Natural killer cell (primary cell): ENCODE measurements at regions not wholly inside any gene's neighbourhood (a gene's known extent, or its start where the extent isn't known, plus 50 kb on each side); places are given as distances from the start of the nearest gene placed in this dataset.

Experiments used
- ATAC-seq, 3 donors: fragments of 150-1000 bp in 2 of 3; fragments of 200-7000 bp in 1 of 3; cut with Tn5 transposase; 1 replicate in 1 of 3; 2 replicates in 2 of 3; pipeline ENCODE4 v1.10.0; 2021; ENCODE audit warnings: mild to moderate bottlenecking in 2 of 3, moderate library complexity in 2 of 3
- DNase-seq, 2 donors: peaks; one replicate each; pipeline versions ENCODE4 v3.0.0 to v3.0.0-alpha.2; 2013 to 2021; ENCODE audit warnings: mixed read lengths in 1 of 2
- H3K27ac ChIP-seq: one replicate; pipeline ENCODE4 v1.5.1; 2013; ENCODE audit warnings: mild to moderate bottlenecking, low read length
- H3K27me3 ChIP-seq: one replicate; pipeline ENCODE4 v1.6.1; 2013; ENCODE audit warnings: low read length; ENCODE audit not compliant: control insufficient read depth, insufficient read depth
- H3K36me3 ChIP-seq: one replicate; pipeline ENCODE4 v1.6.1; 2013; ENCODE audit warnings: low read length; ENCODE audit not compliant: control insufficient read depth, insufficient read depth
- H3K4me1 ChIP-seq: one replicate; pipeline ENCODE4 v1.6.1; 2013; ENCODE audit warnings: low read length; ENCODE audit not compliant: control insufficient read depth, insufficient read depth
- H3K4me3 ChIP-seq: one replicate; pipeline ENCODE4 v1.5.1; 2013; ENCODE audit warnings: low read length
- H3K9me3 ChIP-seq: one replicate; pipeline ENCODE4 v1.6.1; 2013; ENCODE audit warnings: low read length; ENCODE audit not compliant: control insufficient read depth, insufficient read depth
- H3K27ac Mint-ChIP-seq, 2 donors: one replicate each; pipeline ENCODE4 v1.8.0; 2022; ENCODE audit warnings: mild to moderate bottlenecking in 2 of 2, mixed read lengths in 2 of 2, moderate library complexity in 1 of 2
- H3K27me3 Mint-ChIP-seq, 2 donors: one replicate each; pipeline ENCODE4 v1.8.0; 2022; ENCODE audit warnings: low read depth in 2 of 2, mixed read lengths in 2 of 2
- H3K36me3 Mint-ChIP-seq: one replicate; pipeline ENCODE4 v1.8.0; 2022; ENCODE audit warnings: mixed read lengths
- H3K4me1 Mint-ChIP-seq, 2 donors: one replicate each; pipeline ENCODE4 v1.8.0; 2022; ENCODE audit warnings: mixed read lengths in 2 of 2
- H3K4me3 Mint-ChIP-seq: one replicate; pipeline ENCODE4 v1.8.0; 2022; ENCODE audit warnings: mild to moderate bottlenecking, moderate library complexity, mixed read lengths
- H3K9me3 Mint-ChIP-seq, 2 donors: one replicate each; pipeline ENCODE4 v1.8.0; 2022; ENCODE audit warnings: mixed read lengths in 2 of 2
- CTCF ChIP-seq: fragments of 200-600 bp; IDR thresholded peaks from one replicate; pipeline ENCODE4 v1.8.0; 2022; ENCODE audit warnings: antibody characterized with exemption
- WGBS: methylation state at CpG from one replicate; pipeline ENCODE4 v1.1.7; 2013; ENCODE audit warnings: missing lambda C conversion rate; ENCODE audit not compliant: insufficient coverage; 5-methylcytosine and 5-hydroxymethylcytosine counted together
- intact Hi-C: fragments of 100-400 bp; cut with micrococcal nuclease; formaldehyde crosslinking; loops from one replicate; pipeline ENCODE4 v1.14.2; 2022

DNA sequence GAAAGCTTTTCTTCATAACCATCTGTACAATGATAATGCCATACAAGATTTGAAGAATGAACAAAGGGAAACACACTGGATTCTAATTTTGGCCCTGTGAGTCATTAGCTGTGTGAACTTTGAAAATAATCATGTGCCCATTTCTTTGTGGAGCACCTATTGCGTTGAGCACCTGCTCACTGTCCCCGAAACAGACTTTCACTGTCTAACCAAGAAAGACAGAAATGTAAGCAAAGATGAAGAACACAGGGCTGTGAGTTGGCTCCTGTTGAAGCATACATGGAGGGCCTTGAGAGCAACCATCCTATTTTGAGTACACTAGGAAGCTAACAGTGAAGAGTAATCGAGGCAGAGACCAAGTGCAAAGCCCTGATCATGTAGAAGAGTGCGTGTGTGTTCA lies 118.4 kb upstream of the SLC25A13 start:
- DNase-seq = no peak
- intact Hi-C loops = no loop called here
- TF ChIP-seq CTCF = no peak
- no peaks in the 10 kb centered on the region for H3K9me3 ChIP-seq
- H3K36me3 ChIP-seq = no peaks in the 10 kb centered on the region
- Mint-ChIP-seq H3K4me3 (no peak overlapping the region), H3K27me3 (peaks cover 9 to 12% of the 10 kb centered on the region in 2 donors), H3K9me3 (peaks cover 0 to 5% of the 10 kb centered on the region in 2 donors), H3K36me3 (no peaks in the 10 kb centered on the region), H3K4me1 (no peaks in the 10 kb centered on the region), H3K27ac (no peak overlapping the region)
- no peak overlapping the region for H3K27ac ChIP-seq
- H3K4me3 ChIP-seq = no peak overlapping the region
- no peaks in the 10 kb centered on the region for H3K27me3 ChIP-seq
- WGBS = 95% methylated on average over 4 of the region's 4 CpGs
- ATAC-seq = no peak
- no peaks in the 10 kb centered on the region for H3K4me1 ChIP-seq

DNA sequence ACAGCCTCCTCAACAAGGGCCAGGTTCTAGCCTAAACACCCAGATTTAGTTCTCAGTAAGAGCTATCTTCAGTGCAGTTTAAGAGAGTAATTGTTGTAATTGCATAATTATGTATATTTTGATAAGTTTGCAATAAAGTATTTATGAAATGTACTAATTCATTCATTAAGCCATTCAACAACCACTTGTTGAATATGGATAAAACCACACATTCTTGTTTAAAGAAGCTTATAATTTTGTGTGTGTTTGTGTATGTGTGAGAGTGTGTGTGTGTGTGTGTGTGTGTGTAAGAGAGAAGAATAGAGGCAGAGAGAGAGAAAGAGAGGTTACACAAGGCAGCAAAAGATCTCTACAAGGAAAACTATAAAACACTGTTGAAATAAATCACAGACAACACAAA lies 115.0 kb upstream of the SLC25A13 start:
- TF ChIP-seq CTCF = no peak
- Mint-ChIP-seq H3K9me3 (peaks cover 0 to 5% of the 10 kb centered on the region in 2 donors), H3K4me3 (no peak overlapping the region), H3K27me3 (peaks cover 12 to 18% of the 10 kb centered on the region in 2 donors), H3K27ac (no peak overlapping the region), H3K4me1 (no peaks in the 10 kb centered on the region), H3K36me3 (no peaks in the 10 kb centered on the region)
- intact Hi-C loops = no loop called here
- H3K4me1 ChIP-seq = no peaks in the 10 kb centered on the region
- H3K4me3 ChIP-seq = no peak overlapping the region
- H3K36me3 ChIP-seq = no peaks in the 10 kb centered on the region
- no peak for DNase-seq
- no peak for ATAC-seq
- no peak overlapping the region for H3K27ac ChIP-seq
- no peaks in the 10 kb centered on the region for H3K27me3 ChIP-seq
- H3K9me3 ChIP-seq = no peaks in the 10 kb centered on the region

DNA sequence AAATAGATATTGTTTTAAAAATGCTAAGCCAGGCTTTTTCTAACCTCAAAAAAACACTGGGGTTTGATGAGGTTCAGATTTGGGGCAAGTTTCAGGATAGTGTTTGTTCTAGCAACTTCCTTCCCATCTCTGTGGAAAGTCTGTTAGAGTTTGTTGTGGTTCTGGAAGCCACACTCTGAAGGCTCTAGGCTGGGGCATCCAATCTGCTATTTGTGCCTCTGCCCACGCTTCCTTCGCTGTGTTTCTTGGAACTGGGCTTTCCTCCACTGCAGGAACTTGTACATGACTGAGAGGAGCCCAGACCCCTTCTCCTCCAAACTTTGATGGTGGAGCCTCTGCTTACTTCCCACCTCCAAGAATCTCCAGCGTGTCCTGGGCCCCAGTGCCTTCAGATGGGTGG lies 108.5 kb upstream of the SLC25A13 start:
- no peak for TF ChIP-seq CTCF
- no peaks in the 10 kb centered on the region for H3K36me3 ChIP-seq
- Mint-ChIP-seq H3K27ac (no peak overlapping the region), H3K4me1 (no peaks in the 10 kb centered on the region), H3K36me3 (no peaks in the 10 kb centered on the region), H3K4me3 (no peak overlapping the region), H3K27me3 (peaks cover 4 to 9% of the 10 kb centered on the region in 2 donors), H3K9me3 (no peaks in the 10 kb centered on the region)
- 46% methylated on average over 3 of the region's 3 CpGs for WGBS
- intact Hi-C loops = no loop called here
- no peaks in the 10 kb centered on the region for H3K4me1 ChIP-seq
- H3K27me3 ChIP-seq = no peaks in the 10 kb centered on the region
- H3K9me3 ChIP-seq = no peaks in the 10 kb centered on the region
- no peak for DNase-seq
- no peak overlapping the region for H3K4me3 ChIP-seq
- H3K27ac ChIP-seq = no peak overlapping the region
- ATAC-seq = no peak

- DNase-seq (no peak), ATAC-seq (no peak)
- no peak overlapping the region for H3K4me3 ChIP-seq
- Mint-ChIP-seq H3K4me1 (no peaks in the 10 kb centered on the region), H3K27ac (no peak overlapping the region), H3K9me3 (no peaks in the 10 kb centered on the region), H3K27me3 (peaks cover 7 to 10% of the 10 kb centered on the region in 2 donors), H3K4me3 (no peak overlapping the region), H3K36me3 (no peaks in the 10 kb centered on the region)
- no peaks in the 10 kb centered on the region for H3K4me1 ChIP-seq
- H3K36me3 ChIP-seq = no peaks in the 10 kb centered on the region
- H3K27ac ChIP-seq = no peak overlapping the region
- WGBS = 86% methylated on average over 4 of the region's 4 CpGs
- intact Hi-C loops = no loop called here
- no peaks in the 10 kb centered on the region for H3K27me3 ChIP-seq
- TF ChIP-seq CTCF = no peak
- no peaks in the 10 kb centered on the region for H3K9me3 ChIP-seq
Observed at GRCh38 chr7:96427143-96427542, 105.2 kb upstream of the SLC25A13 start.
